ENCODE measurements at regions not wholly inside any gene's neighbourhood (a gene's known extent, or its start where the extent isn't known, plus 50 kb on each side); places are given as distances from the start of the nearest gene placed in this dataset.
A peak's percentile ranks its signal among the peaks of the same experiment; 100 is the strongest.

GRCh38 chr5:103404483-103404882 lies 145.9 kb downstream of the MACIR start:
- WGBS, 2 donors = 70 to 85% methylated on average over 1 of the region's 1 CpG
- intact Hi-C loops (cut with DNase I) = no loop called here
- Histone ChIP-seq H3K27me3 (no peaks in the 10 kb centered on the region), H3K36me3 (no peaks in the 10 kb centered on the region), H3K4me1 (no peaks in the 10 kb centered on the region), H3K9me3 (no peaks in the 10 kb centered on the region), H3K4me3 (replicated peaks in 1 of 3) (no peak overlapping the region), H3K27ac (no peak overlapping the region)
- TF ChIP-seq CTCF (IDR thresholded peaks at IDR 0.05) (no peak), POLR2A (IDR thresholded peaks at IDR 0.05) (no peak)
- DNase-seq = no peak

DNA sequence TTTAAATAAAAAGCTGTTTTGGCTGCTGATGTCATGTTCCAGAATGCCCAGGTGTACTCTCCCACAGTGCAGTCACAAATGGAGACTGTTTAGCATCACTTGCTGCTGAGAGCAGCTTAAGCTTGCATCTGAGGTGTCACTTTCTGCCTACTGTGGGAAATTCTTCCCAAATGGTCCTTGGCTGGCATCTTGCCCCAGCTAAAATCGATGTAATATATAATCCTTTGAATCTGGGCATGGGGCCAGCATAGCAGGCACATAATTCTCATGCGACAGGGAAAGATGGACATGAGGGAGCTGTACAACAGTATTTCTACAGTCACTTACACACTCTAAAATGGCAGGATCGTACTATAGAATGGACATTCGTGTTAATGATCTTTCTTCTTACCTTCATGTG lies 144.3 kb downstream of the MACIR start:
- no peaks in the 10 kb centered on the region for H3K36me3 ChIP-seq
- H3K9me3 ChIP-seq = no peaks in the 10 kb centered on the region
- DNase-seq = no peak
- TF ChIP-seq CTCF (IDR thresholded peaks at IDR 0.05) = no peak
- TF ChIP-seq POLR2A (IDR thresholded peaks at IDR 0.05) = no peak
- H3K27me3 ChIP-seq = no peaks in the 10 kb centered on the region
- H3K4me3 ChIP-seq (replicated peaks in 1 of 3) = no peak overlapping the region
- intact Hi-C loops (cut with DNase I) = no loop called here
- WGBS, 2 donors = 71 to 74% methylated on average over 4 of the region's 4 CpGs
- H3K27ac ChIP-seq = no peak overlapping the region
- no peaks in the 10 kb centered on the region for H3K4me1 ChIP-seq

GRCh38 chr5:103397739-103398581 lies 139.4 kb downstream of the MACIR start:
- H3K4me3 ChIP-seq (replicated peaks in 1 of 3) = no peak overlapping the region
- H3K36me3 ChIP-seq = no peaks in the 10 kb centered on the region
- no peak for TF ChIP-seq CTCF (IDR thresholded peaks at IDR 0.05)
- TF ChIP-seq POLR2A (IDR thresholded peaks at IDR 0.05) = no peak
- H3K27ac ChIP-seq = no peak overlapping the region
- intact Hi-C loops (cut with DNase I) = no loop called here
- H3K27me3 ChIP-seq = no peaks in the 10 kb centered on the region
- no peak for DNase-seq
- 87 to 91% methylated on average over 8 of the region's 8 CpGs for WGBS, 2 donors
- H3K4me1 ChIP-seq = no peaks in the 10 kb centered on the region
- no peaks in the 10 kb centered on the region for H3K9me3 ChIP-seq

DNA sequence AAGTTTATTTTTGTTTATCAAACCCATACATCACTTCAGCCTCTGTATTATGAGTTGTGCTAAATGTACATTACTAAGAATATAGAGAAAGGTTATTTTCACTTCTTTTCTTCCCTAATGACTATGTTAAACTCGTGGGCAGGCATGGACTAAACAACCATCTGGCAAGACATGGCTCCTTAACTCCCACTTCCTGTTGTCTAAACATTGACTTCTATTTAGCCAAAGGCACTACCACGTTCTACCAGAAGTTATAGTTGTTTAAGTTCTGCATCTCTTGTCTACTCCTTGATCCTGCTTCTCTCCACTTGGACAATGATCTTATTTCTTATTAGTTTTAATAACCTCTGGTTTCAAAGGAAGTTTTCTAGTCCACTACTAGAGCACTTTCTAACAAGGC lies 136.1 kb downstream of the MACIR start:
- Histone ChIP-seq H3K9me3 (no peaks in the 10 kb centered on the region), H3K27ac (no peak overlapping the region), H3K4me1 (no peaks in the 10 kb centered on the region), H3K27me3 (no peaks in the 10 kb centered on the region), H3K36me3 (no peaks in the 10 kb centered on the region), H3K4me3 (replicated peaks in 1 of 3) (no peak overlapping the region)
- DNase-seq = no peak
- TF ChIP-seq CTCF (IDR thresholded peaks at IDR 0.05) (no peak), POLR2A (IDR thresholded peaks at IDR 0.05) (no peak)
- intact Hi-C loops (cut with DNase I) = no loop called here
- 42 to 43% methylated on average over 2 of the region's 2 CpGs for WGBS, 2 donors

GRCh38 chr5:103393101-103393754 lies 134.7 kb downstream of the MACIR start:
- Histone ChIP-seq H3K27ac (no peak overlapping the region), H3K4me1 (no peaks in the 10 kb centered on the region), H3K9me3 (no peaks in the 10 kb centered on the region), H3K4me3 (replicated peaks in 1 of 3) (no peak overlapping the region), H3K27me3 (no peaks in the 10 kb centered on the region), H3K36me3 (no peaks in the 10 kb centered on the region)
- 33 to 41% methylated on average over 4 of the region's 4 CpGs for WGBS, 2 donors
- intact Hi-C loops (cut with DNase I) = no loop called here
- DNase-seq = no peak
- TF ChIP-seq POLR2A (IDR thresholded peaks at IDR 0.05) = no peak
- peak in 1 of 6 experiments; percentile 15 for TF ChIP-seq CTCF (IDR thresholded peaks at IDR 0.05)
